ENCODE measurements at regions not wholly inside any gene's neighbourhood (a gene's known extent, or its start where the extent isn't known, plus 50 kb on each side); places are given as distances from the start of the nearest gene placed in this dataset.
"Not testable (repeated sequence)": the region's sequence is repeated elsewhere in the genome, so short reads cannot be mapped to it uniquely, and the experiment has no call there.

GRCh38 chr3:106488331-106488730 lies 619.5 kb upstream of the CBLB start:
- no peak for DNase-seq

GRCh38 chr3:106491796-106492195 lies 623.0 kb upstream of the CBLB start:
- no peak for DNase-seq

GRCh38 chr3:106508331-106508893 lies 639.6 kb upstream of the CBLB start:
- no peak for DNase-seq

- DNase-seq: no peak
Measured at GRCh38 chr3:106510206-106510605, 641.4 kb upstream of the CBLB start.

GRCh38 chr3:106512846-106513245 lies 644.0 kb upstream of the CBLB start:
- DNase-seq: no peak

GRCh38 chr3:106514431-106514830 lies 645.6 kb upstream of the CBLB start:
- no peak for DNase-seq

GRCh38 chr3:106518516-106518915 lies 649.7 kb upstream of the CBLB start:
- no peak for DNase-seq

GRCh38 chr3:106522397-106522796 lies 653.6 kb upstream of the CBLB start:
- no peak for DNase-seq

- DNase-seq: no peak
Measured at GRCh38 chr3:106528932-106529331, 660.1 kb upstream of the CBLB start.

GRCh38 chr3:106529738-106530137 lies 660.9 kb upstream of the CBLB start:
- no peak for DNase-seq

GRCh38 chr3:106530367-106530766 lies 661.6 kb upstream of the CBLB start:
- DNase-seq: no peak

- not testable (repeated sequence) for DNase-seq
Measured at GRCh38 chr3:106531771-106532329, 663.0 kb upstream of the CBLB start.

- DNase-seq: no peak
Measured at GRCh38 chr3:106533093-106533787, 664.4 kb upstream of the CBLB start.

- DNase-seq: no peak
Measured at GRCh38 chr3:106533788-106534160, 665.0 kb upstream of the CBLB start.

- DNase-seq: no peak
Measured at GRCh38 chr3:106534206-106534605, 665.4 kb upstream of the CBLB start.

GRCh38 chr3:106540743-106541142 lies 671.9 kb upstream of the CBLB start:
- DNase-seq: no peak

GRCh38 chr3:106542101-106542769 lies 673.4 kb upstream of the CBLB start:
- DNase-seq: no peak

GRCh38 chr3:106552351-106553043 lies 683.7 kb upstream of the CBLB start:
- no peak for DNase-seq

GRCh38 chr3:106560451-106560966 lies 691.7 kb upstream of the CBLB start:
- no peak for DNase-seq

- DNase-seq: no peak
Measured at GRCh38 chr3:106566277-106566676, 697.5 kb upstream of the CBLB start.

GRCh38 chr3:106570426-106570825 lies 701.6 kb upstream of the CBLB start:
- DNase-seq: no peak

GRCh38 chr3:106573605-106574004 lies 704.8 kb upstream of the CBLB start:
- DNase-seq: no peak

- DNase-seq: no peak
Measured at GRCh38 chr3:106575029-106575428, 706.2 kb upstream of the CBLB start.
